Neural progenitor cell (in vitro differentiated cells): ENCODE measurements at regions not wholly inside any gene's neighbourhood (a gene's known extent, or its start where the extent isn't known, plus 50 kb on each side); places are given as distances from the start of the nearest gene placed in this dataset.

Experiments
- EZH2 ChIP-seq: fragments of 200-600 bp; sonication (generic); IDR thresholded peaks from 2 replicates; pipeline ENCODE4 v1.6.1; 2017; ENCODE audit warnings: antibody characterized with exemption, mild to moderate bottlenecking, moderate library complexity
- TF ChIP-seq, protein P1 (sequence below): fragments of 200-600 bp; sonication (generic); IDR thresholded peaks from 2 replicates; pipeline ENCODE4 v1.5.1; 2017; ENCODE audit warnings: antibody characterized with exemption, mild to moderate bottlenecking

DNA sequence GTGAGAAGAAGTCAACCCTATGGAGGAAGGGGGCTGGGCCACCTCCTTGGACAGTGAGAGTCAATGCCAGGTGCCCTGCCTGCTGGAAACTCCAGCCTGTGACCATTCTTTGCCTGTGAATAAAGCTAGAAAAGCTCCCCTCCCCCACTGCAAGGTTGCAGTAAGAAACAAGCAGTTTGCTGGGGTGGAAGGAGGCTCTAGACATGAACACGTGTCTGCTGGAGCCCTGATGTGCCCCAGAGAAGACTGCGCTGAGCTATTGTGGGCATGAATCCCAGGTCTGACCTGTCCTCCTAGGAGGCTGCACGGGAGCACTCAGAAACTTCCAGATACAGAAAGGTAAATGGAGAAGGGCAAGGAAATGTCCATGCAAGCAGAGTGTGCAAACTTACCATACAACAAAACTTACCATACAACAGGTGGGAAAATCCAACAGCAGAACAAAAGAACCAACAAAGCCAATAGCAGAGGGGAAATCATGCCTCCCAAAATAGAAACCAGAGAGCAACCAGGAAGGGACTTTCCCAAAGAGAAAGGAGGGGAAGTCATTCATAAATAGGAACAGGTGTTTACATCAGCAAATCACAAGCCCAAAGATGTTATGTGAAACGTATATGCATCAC, 278.7 kb downstream of the BCL2 start:
- TF ChIP-seq EZH2, result no peak
- TF ChIP-seq, protein P1, sequence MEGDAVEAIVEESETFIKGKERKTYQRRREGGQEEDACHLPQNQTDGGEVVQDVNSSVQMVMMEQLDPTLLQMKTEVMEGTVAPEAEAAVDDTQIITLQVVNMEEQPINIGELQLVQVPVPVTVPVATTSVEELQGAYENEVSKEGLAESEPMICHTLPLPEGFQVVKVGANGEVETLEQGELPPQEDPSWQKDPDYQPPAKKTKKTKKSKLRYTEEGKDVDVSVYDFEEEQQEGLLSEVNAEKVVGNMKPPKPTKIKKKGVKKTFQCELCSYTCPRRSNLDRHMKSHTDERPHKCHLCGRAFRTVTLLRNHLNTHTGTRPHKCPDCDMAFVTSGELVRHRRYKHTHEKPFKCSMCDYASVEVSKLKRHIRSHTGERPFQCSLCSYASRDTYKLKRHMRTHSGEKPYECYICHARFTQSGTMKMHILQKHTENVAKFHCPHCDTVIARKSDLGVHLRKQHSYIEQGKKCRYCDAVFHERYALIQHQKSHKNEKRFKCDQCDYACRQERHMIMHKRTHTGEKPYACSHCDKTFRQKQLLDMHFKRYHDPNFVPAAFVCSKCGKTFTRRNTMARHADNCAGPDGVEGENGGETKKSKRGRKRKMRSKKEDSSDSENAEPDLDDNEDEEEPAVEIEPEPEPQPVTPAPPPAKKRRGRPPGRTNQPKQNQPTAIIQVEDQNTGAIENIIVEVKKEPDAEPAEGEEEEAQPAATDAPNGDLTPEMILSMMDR, result no peak
